Lung (tissue), 11 donors: ENCODE measurements at regions not wholly inside any gene's neighbourhood (a gene's known extent, or its start where the extent isn't known, plus 50 kb on each side); places are given as distances from the start of the nearest gene placed in this dataset.

ENCODE experiments used
- ATAC-seq: fragments of 200-7000 bp; cut with Tn5 transposase; one replicate; pipeline ENCODE4 v1.9.1; 2020; ENCODE audit warnings: moderate number of reproducible peaks; ENCODE audit not compliant: insufficient read depth, low FRiP score
- DNase-seq, 3 donors: peaks; one replicate each; pipeline ENCODE4 v3.0.0-alpha.2; 2013 to 2017
- H3K27ac ChIP-seq, 2 donors: one replicate each; pipeline ENCODE4 v1.5.1; 2013; ENCODE audit warnings: mild to moderate bottlenecking in 2 of 2, moderate library complexity in 2 of 2, control low read depth in 1 of 2, inconsistent platforms in 1 of 2, low read depth in 1 of 2, low read length in 1 of 2
- H3K27me3 ChIP-seq, 3 donors: one replicate each; pipeline ENCODE4 v1.5.1; 2013; ENCODE audit warnings: low read length in 2 of 3; ENCODE audit not compliant: control insufficient read depth in 3 of 3, insufficient read depth in 3 of 3
- H3K36me3 ChIP-seq, 4 donors: one replicate each; pipeline ENCODE4 v1.5.1; 2013; ENCODE audit warnings: low read length in 4 of 4, mild to moderate bottlenecking in 1 of 4, moderate library complexity in 1 of 4; ENCODE audit not compliant: control insufficient read depth in 4 of 4, insufficient read depth in 4 of 4
- H3K4me1 ChIP-seq, 5 donors: one replicate each; pipeline ENCODE4 v1.5.1; 2013; ENCODE audit warnings: low read length in 5 of 5, mild to moderate bottlenecking in 2 of 5, moderate library complexity in 1 of 5; ENCODE audit not compliant: control insufficient read depth in 5 of 5, insufficient read depth in 5 of 5
- H3K4me3 ChIP-seq: one replicate; pipeline ENCODE4 v1.5.1; 2013; ENCODE audit warnings: mild to moderate bottlenecking, control low read depth, moderate library complexity
- H3K9ac ChIP-seq, 2 donors: one replicate each; pipeline ENCODE4 v1.5.1; 2013; ENCODE audit warnings: low read length in 2 of 2, control low read depth in 1 of 2; ENCODE audit not compliant: insufficient read depth in 1 of 2
- H3K9me3 ChIP-seq, 4 donors: one replicate each; pipeline ENCODE4 v1.5.1; 2013; ENCODE audit warnings: low read length in 3 of 4, mild to moderate bottlenecking in 1 of 4, moderate library complexity in 1 of 4; ENCODE audit not compliant: control insufficient read depth in 4 of 4, insufficient read depth in 3 of 4
- CTCF ChIP-seq: IDR thresholded peaks from 2 replicates; pipeline ENCODE4 v1.5.1; 2012; ENCODE audit warnings: mild to moderate bottlenecking; ENCODE audit errors: control extremely low read depth, extremely low read depth
- WGBS, 2 donors: extraction: QIAGEN DNeasy Blood & Tissue Kit; methylation state at CpG; one replicate each; pipeline ENCODE4 v1.1.7; 2013; 5-methylcytosine and 5-hydroxymethylcytosine counted together
- donor health status: control.
- donor health status: control.
- donor health status: Bipolar disorder and iron deficiency.
- donor health status: healthy.
- donor health status: DM: yes; HTN: yes; CAD: no.

- no peaks in the 10 kb centered on the region for H3K9me3 ChIP-seq
- no peaks in the 10 kb centered on the region for H3K27me3 ChIP-seq
- ATAC-seq (no peak), DNase-seq (no peak)
- H3K4me3 ChIP-seq: no peak overlapping the region
- H3K9ac ChIP-seq: no peak overlapping the region
- TF ChIP-seq CTCF: no peak
- no peak overlapping the region for H3K27ac ChIP-seq
- WGBS, 2 donors: 83 to 95% methylated on average over 2 of the region's 2 CpGs
- no peaks in the 10 kb centered on the region for H3K36me3 ChIP-seq
- peaks cover 0 to 5% (median 2%) of the 10 kb centered on the region in 5 donors for H3K4me1 ChIP-seq
Observed at GRCh38 chr18:41538751-41539150, 416.3 kb upstream of the PIK3C3 start.

DNA sequence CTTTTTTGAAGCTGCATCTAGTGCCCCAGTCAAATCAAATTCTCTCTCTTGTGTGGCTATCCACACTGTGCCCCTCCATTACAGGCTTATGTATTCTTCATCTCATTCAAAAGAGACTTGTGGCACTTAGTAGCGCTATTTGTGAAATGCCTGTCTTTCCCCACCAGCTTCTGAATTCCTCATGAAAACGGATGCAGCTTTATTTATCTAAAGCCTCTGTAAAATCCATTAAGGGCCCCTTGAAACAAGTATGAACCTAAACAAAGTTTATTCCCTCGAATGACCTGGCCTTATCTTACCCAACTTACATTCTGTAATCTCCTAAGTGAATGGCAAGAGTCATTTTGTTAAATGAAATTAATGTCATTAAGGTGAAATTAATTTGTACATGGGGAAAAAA is 417.4 kb upstream of the PIK3C3 start:
- no peaks in the 10 kb centered on the region for H3K9me3 ChIP-seq
- no peaks in the 10 kb centered on the region for H3K27me3 ChIP-seq
- no peak overlapping the region for H3K9ac ChIP-seq
- no peak for TF ChIP-seq CTCF
- no peak overlapping the region for H3K4me3 ChIP-seq
- DNase-seq (peak in 2 of 3 donors; percentile 11 to 28), ATAC-seq (no peak)
- no peak overlapping the region for H3K27ac ChIP-seq
- peaks cover 0 to 5% (median 2%) of the 10 kb centered on the region in 5 donors for H3K4me1 ChIP-seq
- WGBS, 2 donors: 36 to 53% methylated on average over 3 of the region's 3 CpGs
- no peaks in the 10 kb centered on the region for H3K36me3 ChIP-seq

- H3K27me3 ChIP-seq: no peaks in the 10 kb centered on the region
- no peaks in the 10 kb centered on the region for H3K9me3 ChIP-seq
- no peak overlapping the region for H3K4me3 ChIP-seq
- peaks cover 0 to under 1% (median 0%) of the 10 kb centered on the region in 5 donors for H3K4me1 ChIP-seq
- no peak overlapping the region for H3K9ac ChIP-seq
- H3K36me3 ChIP-seq: no peaks in the 10 kb centered on the region
- 63 to 71% methylated on average over 6 of the region's 6 CpGs for WGBS, 2 donors
- DNase-seq (no peak), ATAC-seq (no peak)
- no peak for TF ChIP-seq CTCF
- H3K27ac ChIP-seq: no peak overlapping the region
Observed at GRCh38 chr18:41532344-41533086, 422.5 kb upstream of the PIK3C3 start.
